BLaER1 (cell line): ENCODE measurements at regions not wholly inside any gene's neighbourhood (a gene's known extent, or its start where the extent isn't known, plus 50 kb on each side); places are given as distances from the start of the nearest gene placed in this dataset.

Experiments
- H3K27ac ChIP-seq: shearing (Covaris generic); formaldehyde crosslinking; 2 replicates; pipeline ENCODE4 v1.8.1; 2022
- H3K27me3 ChIP-seq: shearing (Covaris generic); formaldehyde crosslinking; 2 replicates; pipeline ENCODE4 v1.8.1; 2022
- H3K36me3 ChIP-seq: shearing (Covaris generic); formaldehyde crosslinking; 2 replicates; pipeline ENCODE4 v1.8.1; 2022
- H3K4me1 ChIP-seq: shearing (Covaris generic); formaldehyde crosslinking; 2 replicates; pipeline ENCODE4 v1.8.1; 2022
- H3K4me2 ChIP-seq: shearing (Covaris generic); formaldehyde crosslinking; 2 replicates; pipeline ENCODE4 v1.8.1; 2022
- H3K4me3 ChIP-seq: shearing (Covaris generic); formaldehyde crosslinking; 2 replicates; pipeline ENCODE4 v1.8.1; 2022
- H3K9ac ChIP-seq: shearing (Covaris generic); formaldehyde crosslinking; 2 replicates; pipeline ENCODE4 v1.8.1; 2022
- H3K9me3 ChIP-seq: shearing (Covaris generic); formaldehyde crosslinking; 2 replicates; pipeline ENCODE4 v1.8.1; 2022
- H4K20me1 ChIP-seq: shearing (Covaris generic); formaldehyde crosslinking; 2 replicates; pipeline ENCODE4 v1.8.1; 2022
- Cebpa-rat ChIP-seq: shearing (Covaris generic); IDR thresholded peaks from 2 replicates; pipeline ENCODE4 v1.8.1; 2022

DNA sequence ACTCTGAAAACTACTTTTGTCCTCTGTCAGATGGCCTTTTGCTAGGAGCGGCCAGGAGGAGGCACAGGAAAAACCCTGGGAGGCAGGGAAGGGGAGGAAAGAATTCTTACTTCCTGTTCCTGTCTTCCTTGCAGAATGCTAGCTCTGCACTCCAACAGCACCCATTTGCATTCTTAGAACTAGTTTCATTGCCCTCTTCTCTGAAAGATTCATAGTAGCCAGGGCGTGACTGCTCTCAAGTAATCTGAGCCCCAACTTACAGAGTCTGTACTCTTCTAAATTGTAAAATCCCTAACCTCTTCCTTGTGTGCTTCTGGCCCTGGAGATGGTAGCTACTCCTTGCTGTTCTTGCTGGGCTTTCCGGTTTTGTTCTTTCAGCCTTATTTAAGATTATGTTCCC is 75.3 kb upstream of the STEAP1 start:
- H3K36me3 ChIP-seq = no peaks in the 10 kb centered on the region
- H3K4me2 ChIP-seq = no peak overlapping the region
- H3K4me1 ChIP-seq = no peaks in the 10 kb centered on the region
- H3K27me3 ChIP-seq = no peaks in the 10 kb centered on the region
- no peaks in the 10 kb centered on the region for H4K20me1 ChIP-seq
- H3K27ac ChIP-seq = no peak overlapping the region
- no peak overlapping the region for H3K4me3 ChIP-seq
- no peak overlapping the region for H3K9ac ChIP-seq
- no peaks in the 10 kb centered on the region for H3K9me3 ChIP-seq
- no peak for TF ChIP-seq Cebpa-rat

DNA sequence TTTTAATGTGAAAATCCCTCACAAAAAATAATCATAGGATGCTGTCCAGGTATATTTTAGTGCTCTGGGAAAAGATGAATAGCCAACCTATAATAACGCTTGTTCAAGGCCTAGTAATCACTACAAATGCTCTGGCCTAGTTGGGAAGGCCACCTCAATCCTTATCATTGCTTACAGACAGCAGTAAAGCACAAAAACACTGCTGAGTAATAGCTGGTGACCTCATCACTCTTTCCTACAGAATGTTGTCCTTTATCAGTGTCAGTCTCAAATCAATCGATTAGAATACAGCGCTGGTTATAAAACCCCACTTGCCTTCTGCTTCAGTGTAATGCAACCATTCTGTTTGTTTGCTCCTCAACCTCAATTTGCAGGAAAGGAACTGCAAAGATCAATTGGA is 72.6 kb upstream of the STEAP1 start:
- Histone ChIP-seq H3K4me1 (no peaks in the 10 kb centered on the region), H3K4me3 (no peak overlapping the region), H3K4me2 (no peak overlapping the region), H3K9me3 (no peaks in the 10 kb centered on the region), H3K9ac (no peak overlapping the region), H3K27me3 (no peaks in the 10 kb centered on the region), H3K36me3 (no peaks in the 10 kb centered on the region), H3K27ac (no peak overlapping the region), H4K20me1 (no peaks in the 10 kb centered on the region)
- no peak for TF ChIP-seq Cebpa-rat

DNA sequence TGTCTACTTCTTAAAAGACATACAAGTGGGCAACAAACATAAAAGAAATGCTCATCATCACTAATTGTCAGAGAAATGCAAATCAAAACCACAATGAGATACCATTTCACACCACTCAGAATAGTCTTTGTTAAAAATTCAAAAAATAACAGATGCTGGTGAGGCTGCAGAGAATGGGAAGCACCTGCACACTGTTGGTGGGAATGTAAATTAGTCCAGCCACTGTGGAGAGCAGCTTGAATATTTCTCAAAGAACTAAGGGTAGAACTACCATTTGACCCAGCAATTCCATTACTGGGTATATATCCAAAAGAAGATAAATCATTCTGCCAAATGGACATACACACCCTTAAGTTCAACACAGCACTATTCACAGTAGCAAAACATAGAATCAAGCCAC is 61.8 kb upstream of the STEAP1 start:
- Histone ChIP-seq H4K20me1 (no peaks in the 10 kb centered on the region), H3K4me1 (peaks cover 13% of the 10 kb centered on the region; the same call in 1 of the 2 replicates), H3K27ac (no peak overlapping the region), H3K9me3 (no peaks in the 10 kb centered on the region), H3K36me3 (no peaks in the 10 kb centered on the region), H3K27me3 (no peaks in the 10 kb centered on the region), H3K9ac (no peak overlapping the region), H3K4me3 (no peak overlapping the region), H3K4me2 (no peak overlapping the region; the same call in 1 of the 2 replicates)
- no peak for TF ChIP-seq Cebpa-rat

DNA sequence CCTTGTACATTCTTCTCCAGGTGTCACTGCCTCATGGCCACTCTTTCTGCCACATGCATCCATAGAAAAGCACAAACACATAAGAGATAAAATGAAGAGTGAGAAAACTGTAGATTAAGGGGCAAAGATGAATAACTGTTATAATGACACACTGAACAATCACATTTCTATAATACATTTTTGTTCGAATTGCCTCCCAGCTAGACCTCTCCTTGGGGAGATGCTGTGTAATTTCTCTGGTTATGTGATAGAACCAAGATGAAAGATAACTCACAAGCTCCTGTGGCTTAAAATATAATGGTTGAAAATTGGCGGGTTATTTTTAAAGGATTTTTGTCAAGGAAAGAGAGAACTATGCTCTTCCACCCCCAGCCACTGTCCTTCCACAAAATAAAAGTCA is 60.2 kb upstream of the STEAP1 start:
- no peaks in the 10 kb centered on the region for H3K36me3 ChIP-seq
- peaks cover 13% of the 10 kb centered on the region; the same call in 1 of the 2 replicates for H3K4me1 ChIP-seq
- no peak overlapping the region for H3K4me2 ChIP-seq
- no peak overlapping the region for H3K27ac ChIP-seq
- no peak overlapping the region for H3K9ac ChIP-seq
- no peak for TF ChIP-seq Cebpa-rat
- no peaks in the 10 kb centered on the region for H4K20me1 ChIP-seq
- no peaks in the 10 kb centered on the region for H3K27me3 ChIP-seq
- no peaks in the 10 kb centered on the region for H3K9me3 ChIP-seq
- no peak overlapping the region for H3K4me3 ChIP-seq
